K562 (cell line): ENCODE measurements at regions not wholly inside any gene's neighbourhood (a gene's known extent, or its start where the extent isn't known, plus 50 kb on each side); places are given as distances from the start of the nearest gene placed in this dataset.

Experiments used
- FOXK2 ChIP-seq, 2 experiments: fragments of 450-650 bp; IDR thresholded peaks in 1 of 2; conservative IDR thresholded peaks in 1 of 2; 2 replicates each; pipeline ENCODE4 v1.6.1; 2016; ENCODE audit warnings: low read depth in 2 of 2, mild to moderate bottlenecking in 1 of 2
- GATAD2A ChIP-seq: fragments of 450-650 bp; IDR thresholded peaks from 2 replicates; pipeline ENCODE4 v1.6.1; 2017
- MYC ChIP-seq, 2 experiments: fragments of 250-450 bp in 1 of 2; sonication (Bioruptor Pico) in 1 of 2; IDR thresholded peaks; 2 replicates each; pipeline versions ENCODE4 v1.5.1 to v1.6.1; 2012 to 2021; ENCODE audit warnings: low read depth in 2 of 2, borderline replicate concordance in 1 of 2, improper control_type of control experiment in 1 of 2, low read length in 1 of 2, mild to moderate bottlenecking in 1 of 2, moderate library complexity in 1 of 2
- POLR2AphosphoS5 ChIP-seq: IDR thresholded peaks from 2 replicates; pipeline ENCODE4 v1.6.1; 2011; ENCODE audit warnings: mild to moderate bottlenecking, low read depth, low read length, moderate library complexity; ENCODE audit not compliant: control insufficient read depth, insufficient read depth
- PTRF ChIP-seq: fragments of 450-650 bp; IDR thresholded peaks from 2 replicates; pipeline ENCODE4 v1.6.1; 2016; ENCODE audit warnings: mild to moderate bottlenecking, missing genetic modification characterization, missing compliant biosample characterization
- TRIM25 ChIP-seq: fragments of 450-650 bp; IDR thresholded peaks from 2 replicates; pipeline ENCODE4 v1.7.0; 2016; ENCODE audit warnings: borderline replicate concordance
- ZNF184 ChIP-seq: sonication (generic); formaldehyde crosslinking; IDR thresholded peaks from 2 replicates; pipeline ENCODE4 v1.5.0; 2020; ENCODE audit warnings: missing genetic modification reagents
- ZNF655 ChIP-seq: fragments of 250-450 bp; sonication (Bioruptor Pico); IDR thresholded peaks from 2 replicates; pipeline ENCODE4 v1.5.0; 2021
- TF ChIP-seq, protein P1 (sequence below): IDR thresholded peaks from 2 replicates; pipeline ENCODE4 v1.6.1; 2011; ENCODE audit not compliant: insufficient read length; ENCODE audit errors: extremely low read depth
- TF ChIP-seq, protein P2 (sequence below): sonication (generic); formaldehyde crosslinking; IDR thresholded peaks from 2 replicates; pipeline ENCODE4 v1.8.1; 2023; ENCODE audit warnings: mild to moderate bottlenecking, missing genetic modification reagents

DNA sequence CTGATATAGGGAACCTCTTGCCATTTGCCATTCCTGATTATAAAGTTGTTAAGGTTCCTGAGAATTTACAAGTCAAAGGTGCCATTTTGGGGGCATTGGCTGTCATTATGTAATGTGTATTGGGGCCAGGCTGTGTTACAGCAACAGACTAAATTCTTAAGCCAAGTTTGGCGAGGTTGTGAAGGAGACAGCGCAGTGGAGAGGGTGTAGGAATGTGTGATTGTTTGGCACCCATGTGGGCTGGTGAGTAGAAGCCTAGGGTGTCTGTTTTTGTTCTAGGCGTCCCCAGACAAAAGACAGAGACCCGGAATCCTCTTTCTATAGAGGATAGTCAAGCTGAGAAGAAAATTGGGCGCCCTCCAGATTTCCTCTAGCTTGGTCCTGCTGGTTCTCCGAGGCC, 2535.3 kb downstream of the PCDH7 start (continued):
- TF ChIP-seq ZNF655 (CRISPR knock-in tag) (no peak), TRIM25 (no peak), MYC (IDR thresholded peaks at IDR 0.05; ENCODE audit: low read depth, low read length) (no peak), MYC (CRISPR knock-in tag; IDR thresholded peaks at IDR 0.05; ENCODE audit: borderline replicate concordance, low read depth) (no peak), FOXK2 (conservative IDR thresholded peaks at IDR 0.05 in 1 of 2, IDR thresholded peaks at IDR 0.05 in 1 of 2; ENCODE audit: low read depth in 2 of 2) (no peak), PTRF (tag) (no peak), ZNF184 (CRISPR knock-in tag) (no peak), POLR2AphosphoS5 (no peak), GATAD2A (no peak)
- TF ChIP-seq, protein P1, sequence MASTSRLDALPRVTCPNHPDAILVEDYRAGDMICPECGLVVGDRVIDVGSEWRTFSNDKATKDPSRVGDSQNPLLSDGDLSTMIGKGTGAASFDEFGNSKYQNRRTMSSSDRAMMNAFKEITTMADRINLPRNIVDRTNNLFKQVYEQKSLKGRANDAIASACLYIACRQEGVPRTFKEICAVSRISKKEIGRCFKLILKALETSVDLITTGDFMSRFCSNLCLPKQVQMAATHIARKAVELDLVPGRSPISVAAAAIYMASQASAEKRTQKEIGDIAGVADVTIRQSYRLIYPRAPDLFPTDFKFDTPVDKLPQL = no peak
- TF ChIP-seq, protein P2, sequence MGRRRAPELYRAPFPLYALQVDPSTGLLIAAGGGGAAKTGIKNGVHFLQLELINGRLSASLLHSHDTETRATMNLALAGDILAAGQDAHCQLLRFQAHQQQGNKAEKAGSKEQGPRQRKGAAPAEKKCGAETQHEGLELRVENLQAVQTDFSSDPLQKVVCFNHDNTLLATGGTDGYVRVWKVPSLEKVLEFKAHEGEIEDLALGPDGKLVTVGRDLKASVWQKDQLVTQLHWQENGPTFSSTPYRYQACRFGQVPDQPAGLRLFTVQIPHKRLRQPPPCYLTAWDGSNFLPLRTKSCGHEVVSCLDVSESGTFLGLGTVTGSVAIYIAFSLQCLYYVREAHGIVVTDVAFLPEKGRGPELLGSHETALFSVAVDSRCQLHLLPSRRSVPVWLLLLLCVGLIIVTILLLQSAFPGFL (CRISPR knock-in tag) = no peak
